ENCODE measurements at regions not wholly inside any gene's neighbourhood (a gene's known extent, or its start where the extent isn't known, plus 50 kb on each side); places are given as distances from the start of the nearest gene placed in this dataset.

- no peak overlapping the region for H2AFZ ChIP-seq (replicated peaks; ENCODE audit: low read length, poor library complexity)
- no peak overlapping the region for H4K8ac ChIP-seq (ENCODE audit: low read depth in 2 of 2, low read length in 2 of 2)
- H3K27me3 ChIP-seq (ENCODE audit: control insufficient read depth, insufficient read depth, low read length) = peaks cover 25% of the 10 kb centered on the region
- ChIA-PET POLR2A (ENCODE audit: unreplicated experiment) (no interaction called here), CTCF (no interaction called here)
- H3K4me1 ChIP-seq (ENCODE audit: control insufficient read depth, insufficient read depth, low read length) = no peaks in the 10 kb centered on the region
- H3K9ac ChIP-seq (ENCODE audit: low read depth, low read length) = no peak overlapping the region
- H3K9me3 ChIP-seq (ENCODE audit: control insufficient read depth, insufficient read depth, low read length) = no peaks in the 10 kb centered on the region
- H3K4me3 ChIP-seq (ENCODE audit: insufficient read depth, low read depth, low read length) = no peak overlapping the region
- no peak overlapping the region for H4K5ac ChIP-seq (ENCODE audit: low read depth, low read length)
- no peaks in the 10 kb centered on the region for H3K79me1 ChIP-seq (ENCODE audit: low read depth in 1 of 2, low read length in 2 of 2)
- no peaks in the 10 kb centered on the region for H3K9me1 ChIP-seq (ENCODE audit: insufficient read depth, low read length)
- H3K4me2 ChIP-seq (ENCODE audit: low read depth, low read length) = no peak overlapping the region
- no peak overlapping the region for H2BK15ac ChIP-seq (ENCODE audit: low read depth, low read length)
- DNase-seq = no peak
- no peak overlapping the region for H2BK20ac ChIP-seq (ENCODE audit: low read depth, low read length)
- intact Hi-C loops (cut with micrococcal nuclease) (no loop called here), dilution Hi-C loops (cut with HindIII; ENCODE audit: low sequenced_read_pairs, unreplicated experiment) (no loop called here), in situ Hi-C loops (cut with MboI; ENCODE audit: low sequenced_read_pairs) (no loop called here)
- H3K4ac ChIP-seq (ENCODE audit: low read depth, low read length) = no peak overlapping the region
- no peak for TF ChIP-seq CTCF (conservative IDR thresholded peaks at IDR 0.05; ENCODE audit: low read depth, low read length)
- no peak for TF ChIP-seq MXI1 (IDR thresholded peaks at IDR 0.05; ENCODE audit: borderline replicate concordance, low read depth, low read length)
- TF ChIP-seq MAZ (IDR thresholded peaks at IDR 0.05; ENCODE audit: borderline replicate concordance, low read depth, low read length) = no peak
- no peak for TF ChIP-seq RFX5 (IDR thresholded peaks at IDR 0.05; ENCODE audit: low read depth, low read length)
- no peak for TF ChIP-seq POLR2A (IDR thresholded peaks at IDR 0.05; ENCODE audit: low read depth, low read length)
- no peak for TF ChIP-seq CHD1 (IDR thresholded peaks at IDR 0.05; ENCODE audit: low read depth, low read length)
- no peak for TF ChIP-seq CEBPB (IDR thresholded peaks at IDR 0.05; ENCODE audit: low read depth, low read length)
- no peak for TF ChIP-seq USF2 (IDR thresholded peaks at IDR 0.05; ENCODE audit: low read depth, low read length)
- no peak for TF ChIP-seq FOS (IDR thresholded peaks at IDR 0.05; ENCODE audit: low read depth, low read length)
- TF ChIP-seq SMC3 (IDR thresholded peaks at IDR 0.05; ENCODE audit: low read depth, low read length) = no peak
- no peak for TF ChIP-seq NFE2L2 (IDR thresholded peaks at IDR 0.05; ENCODE audit: low read depth, low read length)
- TF ChIP-seq ELK1 (IDR thresholded peaks at IDR 0.05; ENCODE audit: borderline replicate concordance, low read depth, low read length) = no peak
- no peak for TF ChIP-seq BHLHE40 (IDR thresholded peaks at IDR 0.05; ENCODE audit: low read depth, low read length)
- TF ChIP-seq MAFK (IDR thresholded peaks at IDR 0.05; ENCODE audit: low read depth, low read length) = no peak
- no peak overlapping the region for H2AK5ac ChIP-seq (ENCODE audit: low read depth, low read length)
- no peak overlapping the region for H2BK5ac ChIP-seq (ENCODE audit: low read depth, low read length, poor library complexity, severe bottlenecking)
- no peaks in the 10 kb centered on the region for H3K36me3 ChIP-seq (ENCODE audit: control insufficient read depth, insufficient read depth, low read length)
- ATAC-seq (ENCODE audit: low read depth) = no peak
- no peaks in the 10 kb centered on the region for H4K20me1 ChIP-seq (ENCODE audit: insufficient read depth, low read length)
- H3K27ac ChIP-seq (ENCODE audit: insufficient read depth, low read length) = no peak overlapping the region
- no TSS peak for BruUV-seq (replicated peaks)
- H2AK9ac ChIP-seq (replicated peaks; ENCODE audit: low read depth, low read length, poor library complexity) = no peak overlapping the region
- H3K18ac ChIP-seq (ENCODE audit: low read depth, low read length) = no peak overlapping the region
- no peak overlapping the region for H3K14ac ChIP-seq (replicated peaks; ENCODE audit: low read depth, low read length)
- no peak overlapping the region for H3K56ac ChIP-seq (ENCODE audit: extremely low read depth, insufficient read depth, low read length)
- H4K91ac ChIP-seq (ENCODE audit: insufficient read depth, low read depth, low read length) = no peak overlapping the region
- no peak overlapping the region for H3K23ac ChIP-seq (ENCODE audit: low read depth, low read length)
- no peak overlapping the region for H2BK120ac ChIP-seq (ENCODE audit: low read depth, low read length)
- no CpG with 5 or more reads among the region's 1 CpG for WGBS, 2 experiments (ENCODE audit: extremely low coverage in 2 of 2, insufficient read length in 1 of 2)
Observed at GRCh38 chr2:97354576-97354975, 235.1 kb downstream of the ANKRD36B start.
